ENCODE measurements at regions not wholly inside any gene's neighbourhood (a gene's known extent, or its start where the extent isn't known, plus 50 kb on each side); places are given as distances from the start of the nearest gene placed in this dataset.

- intact Hi-C loops (cut with micrococcal nuclease): no loop called here
- no peak for DNase-seq
- H3K4me1 Mint-ChIP-seq (ENCODE audit: low read depth): no peaks in the 10 kb centered on the region
- H3K9me3 Mint-ChIP-seq: no peaks in the 10 kb centered on the region
- no peaks in the 10 kb centered on the region for H3K27me3 Mint-ChIP-seq (ENCODE audit: low read depth)
- no peak overlapping the region for H3K27ac Mint-ChIP-seq
- no peak overlapping the region for H3K4me3 Mint-ChIP-seq
- CTCF ChIA-PET: no interaction called here
- no peaks in the 10 kb centered on the region for H3K36me3 Mint-ChIP-seq (ENCODE audit: low read depth)
Observed at GRCh38 chr17:72446118-72446517, 325.3 kb downstream of the SOX9 start.

DNA sequence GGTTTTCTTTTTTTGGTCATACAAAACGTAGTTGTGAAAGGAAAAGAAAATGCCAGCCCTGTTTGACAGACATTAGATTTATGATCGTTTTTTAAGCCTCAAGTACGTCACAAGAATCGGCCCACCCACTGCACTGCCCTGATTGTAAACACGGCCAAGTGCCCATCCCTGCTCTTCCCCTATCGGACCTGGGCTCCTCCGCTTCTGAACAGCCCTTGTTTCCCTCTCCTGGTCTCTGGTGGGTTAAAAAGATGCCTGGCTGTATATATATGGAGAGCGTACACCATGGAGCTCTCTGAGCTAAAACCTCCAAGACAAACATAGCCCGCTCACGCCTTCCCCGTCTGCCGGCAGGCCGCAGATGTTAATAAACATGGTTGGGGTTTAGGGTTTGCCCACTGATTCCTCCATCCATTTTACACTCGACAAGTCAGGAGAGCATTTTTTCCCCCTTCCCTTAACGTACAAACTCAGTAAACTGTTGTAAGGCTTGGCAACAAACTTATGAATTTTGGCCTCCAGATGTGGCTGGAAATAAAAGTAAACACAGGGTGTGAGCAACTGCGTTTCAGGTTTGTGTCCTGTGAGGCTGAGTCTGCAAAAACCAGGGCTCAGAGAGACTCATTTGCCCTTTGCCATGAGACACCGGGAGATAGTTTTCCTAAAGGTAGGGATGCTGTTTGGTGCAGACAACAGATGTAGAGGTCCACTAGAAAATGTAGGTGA lies 325.9 kb downstream of the SOX9 start:
- no peaks in the 10 kb centered on the region for H3K4me1 Mint-ChIP-seq (ENCODE audit: low read depth)
- H3K27me3 Mint-ChIP-seq (ENCODE audit: low read depth): no peaks in the 10 kb centered on the region
- H3K27ac Mint-ChIP-seq: no peak overlapping the region
- CTCF ChIA-PET: no interaction called here
- H3K36me3 Mint-ChIP-seq (ENCODE audit: low read depth): no peaks in the 10 kb centered on the region
- no peak for DNase-seq
- intact Hi-C loops (cut with micrococcal nuclease): no loop called here
- no peaks in the 10 kb centered on the region for H3K9me3 Mint-ChIP-seq
- H3K4me3 Mint-ChIP-seq: no peak overlapping the region

DNA sequence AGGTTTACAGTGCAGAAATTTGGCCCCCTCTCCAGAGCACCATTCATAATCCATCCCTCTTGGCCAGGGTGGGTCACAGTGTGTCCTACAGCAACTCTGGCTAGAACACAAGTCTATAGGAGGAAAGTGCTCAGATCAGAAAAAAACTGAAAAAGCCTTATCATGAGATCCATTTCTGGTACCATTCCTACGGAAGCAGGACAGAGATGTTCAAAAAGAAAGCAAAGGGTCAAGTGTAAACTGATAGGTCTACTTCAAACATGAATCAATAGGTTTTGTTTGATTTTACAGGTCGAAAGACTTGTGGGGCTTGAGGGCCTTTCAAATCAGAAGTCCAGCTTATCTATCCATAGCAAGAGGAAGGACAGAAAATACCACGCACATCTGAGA lies 326.4 kb downstream of the SOX9 start:
- Mint-ChIP-seq H3K4me1 (ENCODE audit: low read depth) (no peaks in the 10 kb centered on the region), H3K27ac (no peak overlapping the region), H3K27me3 (ENCODE audit: low read depth) (no peaks in the 10 kb centered on the region), H3K4me3 (no peak overlapping the region), H3K9me3 (no peaks in the 10 kb centered on the region), H3K36me3 (ENCODE audit: low read depth) (no peaks in the 10 kb centered on the region)
- CTCF ChIA-PET: no interaction called here
- DNase-seq: no peak
- intact Hi-C loops (cut with micrococcal nuclease): no loop called here

DNA sequence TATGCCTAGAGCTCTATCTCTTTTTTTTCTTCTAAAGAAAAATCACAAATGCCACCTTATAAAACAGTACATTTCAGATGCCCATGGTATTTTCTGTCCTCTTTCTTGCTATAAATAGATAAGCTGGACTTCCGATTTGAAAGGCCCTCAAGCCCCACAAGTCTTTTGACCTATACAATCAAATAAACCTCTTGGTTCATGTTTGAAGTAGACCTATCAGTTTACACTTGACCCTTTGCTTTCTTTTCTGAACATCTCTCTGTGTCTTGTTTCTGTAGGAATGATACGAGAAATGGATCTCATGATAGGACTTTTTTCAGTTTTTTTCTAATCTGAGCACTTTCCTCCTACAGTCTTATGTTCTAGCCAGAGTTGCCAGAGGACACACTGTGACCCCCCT lies 327.2 kb downstream of the SOX9 start:
- CTCF ChIA-PET: no interaction called here
- no peak overlapping the region for H3K4me3 Mint-ChIP-seq
- H3K9me3 Mint-ChIP-seq: no peaks in the 10 kb centered on the region
- H3K27me3 Mint-ChIP-seq (ENCODE audit: low read depth): no peaks in the 10 kb centered on the region
- H3K4me1 Mint-ChIP-seq (ENCODE audit: low read depth): no peaks in the 10 kb centered on the region
- H3K27ac Mint-ChIP-seq: no peak overlapping the region
- no peaks in the 10 kb centered on the region for H3K36me3 Mint-ChIP-seq (ENCODE audit: low read depth)
- no peak for DNase-seq
- intact Hi-C loops (cut with micrococcal nuclease): no loop called here

DNA sequence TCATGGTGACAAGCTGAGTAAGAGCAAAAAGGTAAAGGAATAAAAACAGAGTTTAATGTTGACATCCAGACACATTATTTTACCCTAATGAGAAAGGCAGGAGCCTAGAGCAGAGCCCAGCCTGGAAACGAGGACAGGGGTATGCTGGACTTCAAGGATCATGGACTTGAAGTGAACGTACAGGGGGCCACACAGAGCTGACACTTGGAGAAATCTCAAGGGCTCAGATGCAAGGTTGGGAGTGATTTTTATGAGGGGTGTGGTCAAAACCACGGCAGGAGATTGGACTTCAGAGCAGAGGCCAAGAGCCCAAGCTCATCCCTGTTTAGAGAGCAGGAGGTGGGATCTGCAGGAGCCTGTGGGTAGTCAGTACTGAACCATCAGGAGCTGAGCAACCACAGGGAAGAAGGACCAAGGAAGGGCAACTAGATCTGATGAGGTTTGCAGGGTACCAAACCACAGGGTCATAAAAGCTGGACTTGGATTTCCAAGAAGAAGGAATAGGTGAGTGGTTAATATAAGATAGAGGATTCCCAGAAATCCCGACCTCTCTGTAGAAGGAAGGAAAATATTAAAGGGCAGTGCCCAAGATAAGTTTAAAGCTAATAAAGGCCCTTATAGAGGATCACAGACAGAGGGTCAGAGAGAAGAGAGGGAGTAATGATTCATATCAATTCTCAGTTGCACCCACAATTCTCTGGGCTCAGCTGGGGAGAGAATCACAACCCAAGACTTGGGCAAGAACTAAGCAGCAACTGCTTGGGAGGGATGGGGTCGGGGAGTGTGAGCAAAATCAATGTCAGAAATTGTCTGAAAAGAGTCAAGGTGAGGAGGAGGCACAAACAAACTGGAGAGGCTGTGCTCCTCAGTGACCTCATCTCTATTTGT lies 331.7 kb downstream of the SOX9 start:
- Mint-ChIP-seq H3K36me3 (ENCODE audit: low read depth) (no peaks in the 10 kb centered on the region), H3K27me3 (ENCODE audit: low read depth) (no peaks in the 10 kb centered on the region), H3K4me1 (ENCODE audit: low read depth) (no peaks in the 10 kb centered on the region), H3K9me3 (no peaks in the 10 kb centered on the region), H3K4me3 (no peak overlapping the region), H3K27ac (no peak overlapping the region)
- DNase-seq: no peak
- CTCF ChIA-PET: no interaction called here
- intact Hi-C loops (cut with micrococcal nuclease): no loop called here

DNA sequence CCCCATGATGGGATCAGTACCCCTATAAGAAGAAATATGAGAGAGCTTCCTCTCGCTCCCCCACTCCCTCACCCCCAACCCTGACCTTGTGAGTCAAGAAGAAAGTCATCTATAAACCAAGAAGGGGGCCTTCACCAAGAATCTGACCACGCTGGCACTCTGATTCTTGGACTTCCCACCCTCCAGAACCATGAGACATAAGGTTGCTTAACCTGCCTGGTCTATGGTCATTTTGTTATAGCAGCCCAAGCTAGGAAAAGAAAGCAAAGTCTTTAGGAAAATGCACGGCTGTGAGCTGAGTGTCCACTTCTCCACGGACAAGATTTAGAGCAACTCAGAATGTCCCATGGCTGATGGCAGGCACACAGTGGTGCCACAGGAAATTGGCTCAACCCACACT lies 333.5 kb downstream of the SOX9 start:
- CTCF ChIA-PET: no interaction called here
- H3K27ac Mint-ChIP-seq: no peak overlapping the region
- no peak for DNase-seq

GRCh38 chr17:72455562-72455961 lies 334.7 kb downstream of the SOX9 start:
- CTCF ChIA-PET: no interaction called here
- H3K36me3 Mint-ChIP-seq (ENCODE audit: low read depth): no peaks in the 10 kb centered on the region
- no peak for DNase-seq
- no peaks in the 10 kb centered on the region for H3K4me1 Mint-ChIP-seq (ENCODE audit: low read depth)
- H3K4me3 Mint-ChIP-seq: no peak overlapping the region
- no peaks in the 10 kb centered on the region for H3K9me3 Mint-ChIP-seq
- H3K27ac Mint-ChIP-seq: no peak overlapping the region
- H3K27me3 Mint-ChIP-seq (ENCODE audit: low read depth): peaks cover 2% of the 10 kb centered on the region
- intact Hi-C loops (cut with micrococcal nuclease): no loop called here

More for the DNA sequence above, 333.5 kb downstream of the SOX9 start:
- Mint-ChIP-seq H3K4me1 (ENCODE audit: low read depth) (no peaks in the 10 kb centered on the region), H3K9me3 (no peaks in the 10 kb centered on the region), H3K4me3 (no peak overlapping the region), H3K27me3 (ENCODE audit: low read depth) (peaks cover 2% of the 10 kb centered on the region), H3K36me3 (ENCODE audit: low read depth) (no peaks in the 10 kb centered on the region)
- intact Hi-C loops (cut with micrococcal nuclease): no loop called here

DNA sequence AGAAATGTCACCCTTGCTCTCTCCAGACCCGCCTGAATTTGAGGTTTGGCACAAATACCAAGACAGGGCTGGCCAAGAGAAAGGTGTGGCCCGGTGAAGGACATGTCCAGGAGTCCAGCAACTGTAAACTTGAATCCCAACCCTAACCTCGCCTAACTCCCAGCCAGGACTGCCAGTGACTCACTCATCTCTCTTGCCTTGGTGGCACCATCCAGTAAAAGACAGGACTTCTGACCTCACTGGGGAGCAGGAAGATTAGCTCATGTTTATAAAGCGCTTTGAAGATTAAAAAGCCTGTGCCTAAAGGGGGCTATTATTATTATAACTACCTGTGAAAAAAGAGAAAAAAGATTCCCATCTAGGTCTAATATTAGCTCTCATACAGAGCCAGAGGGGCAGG lies 335.3 kb downstream of the SOX9 start:
- no peak for DNase-seq
- intact Hi-C loops (cut with micrococcal nuclease): no loop called here
- CTCF ChIA-PET: no interaction called here
- no peaks in the 10 kb centered on the region for H3K4me1 Mint-ChIP-seq (ENCODE audit: low read depth)
- no peak overlapping the region for H3K4me3 Mint-ChIP-seq
- peaks cover 2% of the 10 kb centered on the region for H3K27me3 Mint-ChIP-seq (ENCODE audit: low read depth)
- H3K27ac Mint-ChIP-seq: no peak overlapping the region
- no peaks in the 10 kb centered on the region for H3K36me3 Mint-ChIP-seq (ENCODE audit: low read depth)
- no peaks in the 10 kb centered on the region for H3K9me3 Mint-ChIP-seq

DNA sequence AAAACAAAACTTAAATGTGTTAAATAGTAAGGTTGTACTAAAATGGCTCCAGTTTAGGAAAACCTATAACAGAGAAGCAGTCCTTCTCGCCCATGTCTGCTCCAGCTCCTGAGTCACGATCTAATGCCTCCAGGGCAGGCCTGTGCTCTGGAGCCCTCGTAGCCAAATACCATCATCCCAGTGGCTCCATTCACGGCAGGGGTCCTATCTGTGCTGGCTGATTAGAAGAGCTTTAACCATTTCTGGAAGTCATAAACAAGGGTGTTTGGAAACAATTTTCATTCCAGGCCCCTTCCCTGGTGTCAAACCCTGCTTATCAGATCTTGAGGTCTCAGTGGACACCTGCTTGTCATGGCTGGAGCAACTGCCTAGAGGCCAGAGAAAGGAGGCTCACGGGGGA lies 336.9 kb downstream of the SOX9 start:
- H3K27me3 Mint-ChIP-seq (ENCODE audit: low read depth): peaks cover 5% of the 10 kb centered on the region
- DNase-seq: no peak
- peaks cover 2% of the 10 kb centered on the region for H3K9me3 Mint-ChIP-seq
- no peak overlapping the region for H3K4me3 Mint-ChIP-seq
- no peak overlapping the region for H3K27ac Mint-ChIP-seq
- H3K4me1 Mint-ChIP-seq (ENCODE audit: low read depth): no peaks in the 10 kb centered on the region
- H3K36me3 Mint-ChIP-seq (ENCODE audit: low read depth): no peaks in the 10 kb centered on the region
- intact Hi-C loops (cut with micrococcal nuclease): no loop called here
- CTCF ChIA-PET: interaction anchor here (0.6 kb wide), 1 partner anchor 44 kb away, joined by 3 read pairs; no protein-coding TSS in a partner anchor

DNA sequence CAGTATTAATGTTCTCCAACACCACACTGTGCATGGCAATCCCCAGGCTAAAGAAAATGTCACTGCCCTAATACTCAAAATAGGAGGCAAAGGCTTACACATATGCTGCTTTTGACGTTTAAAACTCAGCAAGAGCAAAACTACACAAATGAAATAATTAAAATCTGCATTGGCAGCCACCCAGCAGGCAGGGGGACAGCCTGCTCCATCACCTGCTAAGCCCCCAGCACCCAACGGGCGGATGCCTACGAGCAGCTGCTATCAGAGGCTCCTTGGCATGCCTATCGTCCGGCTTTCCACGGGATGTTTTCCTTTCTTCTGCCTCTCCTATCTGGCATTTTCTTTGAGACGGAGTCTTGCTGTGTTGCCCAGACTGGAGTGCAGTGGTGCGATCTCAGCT lies 337.5 kb downstream of the SOX9 start:
- H3K27ac Mint-ChIP-seq: no peak overlapping the region
- intact Hi-C loops (cut with micrococcal nuclease): no loop called here
- peaks cover 7% of the 10 kb centered on the region for H3K27me3 Mint-ChIP-seq (ENCODE audit: low read depth)
- H3K4me1 Mint-ChIP-seq (ENCODE audit: low read depth): no peaks in the 10 kb centered on the region
- peaks cover 2% of the 10 kb centered on the region for H3K9me3 Mint-ChIP-seq
- CTCF ChIA-PET: interaction anchor here (0.6 kb wide), 1 partner anchor 44 kb away, joined by 3 read pairs; no protein-coding TSS in a partner anchor
- no peak for DNase-seq
- no peak overlapping the region for H3K4me3 Mint-ChIP-seq
- H3K36me3 Mint-ChIP-seq (ENCODE audit: low read depth): no peaks in the 10 kb centered on the region

- intact Hi-C loops (cut with micrococcal nuclease): no loop called here
- H3K27me3 Mint-ChIP-seq (ENCODE audit: low read depth): peaks cover 7% of the 10 kb centered on the region
- CTCF ChIA-PET: interaction anchor here (0.6 kb wide), 1 partner anchor 250 kb away, joined by 4 read pairs; no protein-coding TSS in a partner anchor
- no peak overlapping the region for H3K27ac Mint-ChIP-seq
- DNase-seq: no peak
- H3K4me1 Mint-ChIP-seq (ENCODE audit: low read depth): no peaks in the 10 kb centered on the region
- peaks cover 2% of the 10 kb centered on the region for H3K9me3 Mint-ChIP-seq
- no peak overlapping the region for H3K4me3 Mint-ChIP-seq
- no peaks in the 10 kb centered on the region for H3K36me3 Mint-ChIP-seq (ENCODE audit: low read depth)
Observed at GRCh38 chr17:72460711-72461110, 339.9 kb downstream of the SOX9 start.

GRCh38 chr17:72461757-72462156 lies 340.9 kb downstream of the SOX9 start:
- no peak overlapping the region for H3K4me3 Mint-ChIP-seq
- CTCF ChIA-PET: no interaction called here
- H3K27ac Mint-ChIP-seq: no peak overlapping the region
- H3K9me3 Mint-ChIP-seq: peaks cover 2% of the 10 kb centered on the region
- H3K4me1 Mint-ChIP-seq (ENCODE audit: low read depth): no peaks in the 10 kb centered on the region
- no peaks in the 10 kb centered on the region for H3K36me3 Mint-ChIP-seq (ENCODE audit: low read depth)
- peaks cover 7% of the 10 kb centered on the region for H3K27me3 Mint-ChIP-seq (ENCODE audit: low read depth)
- intact Hi-C loops (cut with micrococcal nuclease): no loop called here
- no peak for DNase-seq

GRCh38 chr17:72462407-72462806 lies 341.6 kb downstream of the SOX9 start:
- Mint-ChIP-seq H3K4me1 (ENCODE audit: low read depth) (no peaks in the 10 kb centered on the region), H3K27ac (no peak overlapping the region), H3K4me3 (no peak overlapping the region), H3K27me3 (ENCODE audit: low read depth) (peaks cover 7% of the 10 kb centered on the region), H3K9me3 (peaks cover 2% of the 10 kb centered on the region), H3K36me3 (ENCODE audit: low read depth) (no peaks in the 10 kb centered on the region)
- intact Hi-C loops (cut with micrococcal nuclease): no loop called here
- no peak for DNase-seq
- CTCF ChIA-PET: no interaction called here

Measured in activated naive CD4-positive, alpha-beta T cell treated with anti-CD3 and anti-CD28 coated beads for 36 hours (primary cell).